ENCODE measurements at regions not wholly inside any gene's neighbourhood (a gene's known extent, or its start where the extent isn't known, plus 50 kb on each side); places are given as distances from the start of the nearest gene placed in this dataset.

- H3K36me3 ChIP-seq (ENCODE audit: insufficient read depth, low read length), result no peaks in the 10 kb centered on the region
- no peaks in the 10 kb centered on the region for H3K9me3 ChIP-seq (ENCODE audit: low read depth, low read length)
- no peak overlapping the region for H3K27ac ChIP-seq
Observed at GRCh38 chr6:144696610-144697368, 411.7 kb downstream of the UTRN start.

GRCh38 chr6:144697369-144697760 is 412.2 kb downstream of the UTRN start:
- no peak for TF ChIP-seq FOXP2 (optimal IDR thresholded peaks at IDR 0.05; ENCODE audit: control extremely low read depth, extremely low read length, insufficient read depth)
- TF ChIP-seq POLR2AphosphoS5 (IDR thresholded peaks at IDR 0.05; ENCODE audit: borderline replicate concordance, low read depth, low read length), result no peak
- TF ChIP-seq EZH2 (IDR thresholded peaks at IDR 0.05), result no peak
- H3K36me3 ChIP-seq (ENCODE audit: insufficient read depth, low read length), result no peaks in the 10 kb centered on the region
- H3K9ac ChIP-seq (ENCODE audit: insufficient read length), result no peak overlapping the region
- H3K4me3 ChIP-seq, result no peak overlapping the region
- DNase-seq (ENCODE audit: low read depth, low spot score), result no peak
- H3K9me3 ChIP-seq (ENCODE audit: low read depth, low read length), result no peaks in the 10 kb centered on the region
- no peak overlapping the region for H3K27ac ChIP-seq

More at GRCh38 chr6:144696610-144697368, 411.7 kb downstream of the UTRN start:
- TF ChIP-seq POLR2AphosphoS5 (IDR thresholded peaks at IDR 0.05; ENCODE audit: borderline replicate concordance, low read depth, low read length) (no peak), FOXP2 (optimal IDR thresholded peaks at IDR 0.05; ENCODE audit: control extremely low read depth, extremely low read length, insufficient read depth) (no peak), EZH2 (IDR thresholded peaks at IDR 0.05) (no peak)
- no peak for DNase-seq (ENCODE audit: low read depth, low spot score)
- no peak overlapping the region for H3K9ac ChIP-seq (ENCODE audit: insufficient read length)
- H3K4me3 ChIP-seq, result no peak overlapping the region

- TF ChIP-seq POLR2AphosphoS5 (IDR thresholded peaks at IDR 0.05; ENCODE audit: borderline replicate concordance, low read depth, low read length) (no peak), EZH2 (IDR thresholded peaks at IDR 0.05) (no peak), FOXP2 (optimal IDR thresholded peaks at IDR 0.05; ENCODE audit: control extremely low read depth, extremely low read length, insufficient read depth) (no peak)
- H3K9ac ChIP-seq (ENCODE audit: insufficient read length), result no peak overlapping the region
- no peak overlapping the region for H3K4me3 ChIP-seq
- no peaks in the 10 kb centered on the region for H3K36me3 ChIP-seq (ENCODE audit: insufficient read depth, low read length)
- H3K27ac ChIP-seq, result no peak overlapping the region
- H3K9me3 ChIP-seq (ENCODE audit: low read depth, low read length), result no peaks in the 10 kb centered on the region
- no peak for DNase-seq (ENCODE audit: low read depth, low spot score)
Observed at GRCh38 chr6:144697801-144698200, 412.7 kb downstream of the UTRN start.

GRCh38 chr6:144702781-144703180 is 417.6 kb downstream of the UTRN start:
- DNase-seq (ENCODE audit: low read depth, low spot score), result no peak
- Histone ChIP-seq H3K4me3 (no peak overlapping the region), H3K9ac (ENCODE audit: insufficient read length) (no peak overlapping the region), H3K27ac (no peak overlapping the region), H3K36me3 (ENCODE audit: insufficient read depth, low read length) (no peaks in the 10 kb centered on the region), H3K9me3 (ENCODE audit: low read depth, low read length) (no peaks in the 10 kb centered on the region)
- TF ChIP-seq POLR2AphosphoS5 (IDR thresholded peaks at IDR 0.05; ENCODE audit: borderline replicate concordance, low read depth, low read length), result no peak
- no peak for TF ChIP-seq EZH2 (IDR thresholded peaks at IDR 0.05)
- no peak for TF ChIP-seq FOXP2 (optimal IDR thresholded peaks at IDR 0.05; ENCODE audit: control extremely low read depth, extremely low read length, insufficient read depth)

GRCh38 chr6:144710207-144710606 is 425.1 kb downstream of the UTRN start:
- no peak for DNase-seq (ENCODE audit: low read depth, low spot score)
- Histone ChIP-seq H3K36me3 (ENCODE audit: insufficient read depth, low read length) (no peaks in the 10 kb centered on the region), H3K9ac (ENCODE audit: insufficient read length) (no peak overlapping the region), H3K27ac (no peak overlapping the region), H3K4me3 (no peak overlapping the region), H3K9me3 (ENCODE audit: low read depth, low read length) (no peaks in the 10 kb centered on the region)
- no peak for TF ChIP-seq POLR2AphosphoS5 (IDR thresholded peaks at IDR 0.05; ENCODE audit: borderline replicate concordance, low read depth, low read length)
- no peak for TF ChIP-seq FOXP2 (optimal IDR thresholded peaks at IDR 0.05; ENCODE audit: control extremely low read depth, extremely low read length, insufficient read depth)
- TF ChIP-seq EZH2 (IDR thresholded peaks at IDR 0.05), result no peak

GRCh38 chr6:144711661-144712060 is 426.5 kb downstream of the UTRN start:
- Histone ChIP-seq H3K27ac (no peak overlapping the region), H3K9me3 (ENCODE audit: low read depth, low read length) (no peaks in the 10 kb centered on the region), H3K36me3 (ENCODE audit: insufficient read depth, low read length) (no peaks in the 10 kb centered on the region), H3K9ac (ENCODE audit: insufficient read length) (no peak overlapping the region), H3K4me3 (no peak overlapping the region)
- TF ChIP-seq POLR2AphosphoS5 (IDR thresholded peaks at IDR 0.05; ENCODE audit: borderline replicate concordance, low read depth, low read length), result no peak
- no peak for TF ChIP-seq EZH2 (IDR thresholded peaks at IDR 0.05)
- no peak for TF ChIP-seq FOXP2 (optimal IDR thresholded peaks at IDR 0.05; ENCODE audit: control extremely low read depth, extremely low read length, insufficient read depth)
- no peak for DNase-seq (ENCODE audit: low read depth, low spot score)

GRCh38 chr6:144712541-144712940 is 427.4 kb downstream of the UTRN start:
- Histone ChIP-seq H3K9ac (ENCODE audit: insufficient read length) (no peak overlapping the region), H3K4me3 (no peak overlapping the region), H3K9me3 (ENCODE audit: low read depth, low read length) (no peaks in the 10 kb centered on the region), H3K27ac (no peak overlapping the region), H3K36me3 (ENCODE audit: insufficient read depth, low read length) (no peaks in the 10 kb centered on the region)
- no peak for DNase-seq (ENCODE audit: low read depth, low spot score)
- no peak for TF ChIP-seq FOXP2 (optimal IDR thresholded peaks at IDR 0.05; ENCODE audit: control extremely low read depth, extremely low read length, insufficient read depth)

GRCh38 chr6:144714021-144714712 is 429.0 kb downstream of the UTRN start:
- no peaks in the 10 kb centered on the region for H3K36me3 ChIP-seq (ENCODE audit: insufficient read depth, low read length)
- no peak for DNase-seq (ENCODE audit: low read depth, low spot score)
- no peaks in the 10 kb centered on the region for H3K9me3 ChIP-seq (ENCODE audit: low read depth, low read length)
- no peak overlapping the region for H3K4me3 ChIP-seq
- TF ChIP-seq FOXP2 (optimal IDR thresholded peaks at IDR 0.05; ENCODE audit: control extremely low read depth, extremely low read length, insufficient read depth) (no peak), EZH2 (IDR thresholded peaks at IDR 0.05) (no peak), POLR2AphosphoS5 (IDR thresholded peaks at IDR 0.05; ENCODE audit: borderline replicate concordance, low read depth, low read length) (no peak)
- H3K27ac ChIP-seq, result peak overlapping the region; percentile 48
- peak overlapping the region; percentile 29 for H3K9ac ChIP-seq (ENCODE audit: insufficient read length)

All from SK-N-MC (cell line).